ENCODE measurements at regions not wholly inside any gene's neighbourhood (a gene's known extent, or its start where the extent isn't known, plus 50 kb on each side); places are given as distances from the start of the nearest gene placed in this dataset.

GRCh38 chr18:2111456-2111855, 459.8 kb downstream of the METTL4 start:
- Mint-ChIP-seq H3K4me1 (ENCODE audit: low read depth) (no peaks in the 10 kb centered on the region), H3K27ac (no peak overlapping the region), H3K4me3 (no peak overlapping the region), H3K36me3 (ENCODE audit: low read depth) (no peaks in the 10 kb centered on the region), H3K9me3 (no peaks in the 10 kb centered on the region), H3K27me3 (peaks cover 35% of the 10 kb centered on the region)
- ChIA-PET CTCF (no interaction called here), POLR2A (no interaction called here)
- Histone ChIP-seq H3K4me3 (ENCODE audit: low read length) (no peak overlapping the region), H3K4me1 (ENCODE audit: insufficient read depth, low read length) (no peaks in the 10 kb centered on the region), H3K36me3 (ENCODE audit: insufficient read depth, low read length) (no peaks in the 10 kb centered on the region), H3K27ac (ENCODE audit: low read depth in 1 of 2, low read length in 2 of 2) (no peak overlapping the region), H3K9me3 (ENCODE audit: control insufficient read depth in 1 of 2, insufficient read depth in 1 of 2, low read length in 2 of 2) (no peaks in the 10 kb centered on the region), H3K27me3 (ENCODE audit: control insufficient read depth in 1 of 2, insufficient read depth in 2 of 2, low read length in 2 of 2) (peaks cover 0 to 12% of the 10 kb centered on the region in 2 experiments)
- DNase-seq (no peak), ATAC-seq (ENCODE audit: poor library complexity) (no peak)
- TF ChIP-seq CTCF (IDR thresholded peaks at IDR 0.05): no peak
- intact Hi-C loops (cut with DNase I, micrococcal nuclease): no loop called here

- H3K4me1 ChIP-seq (ENCODE audit: insufficient read depth, low read length): no peaks in the 10 kb centered on the region
- H3K9me3 ChIP-seq (ENCODE audit: control insufficient read depth in 1 of 2, insufficient read depth in 1 of 2, low read length in 2 of 2): no peaks in the 10 kb centered on the region
- TF ChIP-seq CTCF (IDR thresholded peaks at IDR 0.05): no peak
- ChIA-PET CTCF (no interaction called here), POLR2A (no interaction called here)
- peaks cover 35% of the 10 kb centered on the region for H3K27me3 Mint-ChIP-seq
- H3K36me3 Mint-ChIP-seq (ENCODE audit: low read depth): no peaks in the 10 kb centered on the region
- no peak overlapping the region for H3K27ac Mint-ChIP-seq
- DNase-seq (no peak), ATAC-seq (ENCODE audit: poor library complexity) (no peak)
- H3K36me3 ChIP-seq (ENCODE audit: insufficient read depth, low read length): no peaks in the 10 kb centered on the region
- no peaks in the 10 kb centered on the region for H3K9me3 Mint-ChIP-seq
- no peak overlapping the region for H3K4me3 ChIP-seq (ENCODE audit: low read length)
- H3K4me1 Mint-ChIP-seq (ENCODE audit: low read depth): no peaks in the 10 kb centered on the region
- no peak overlapping the region for H3K4me3 Mint-ChIP-seq
- peaks cover 0 to 12% of the 10 kb centered on the region in 2 experiments for H3K27me3 ChIP-seq (ENCODE audit: control insufficient read depth in 1 of 2, insufficient read depth in 2 of 2, low read length in 2 of 2)
- intact Hi-C loops (cut with DNase I, micrococcal nuclease): no loop called here
- no peak overlapping the region for H3K27ac ChIP-seq (ENCODE audit: low read depth in 1 of 2, low read length in 2 of 2)
These were observed 458.8 kb downstream of the METTL4 start for GRCh38 chr18:2112435-2113045.

GRCh38 chr18:2114289-2114688, 457.0 kb downstream of the METTL4 start:
- no peak for DNase-seq
- Histone ChIP-seq H3K36me3 (ENCODE audit: insufficient read depth, low read length) (no peaks in the 10 kb centered on the region), H3K4me1 (ENCODE audit: insufficient read depth, low read length) (no peaks in the 10 kb centered on the region), H3K27me3 (ENCODE audit: control insufficient read depth in 1 of 2, insufficient read depth in 2 of 2, low read length in 2 of 2) (peaks cover 0 to 12% of the 10 kb centered on the region in 2 experiments), H3K27ac (ENCODE audit: low read depth in 1 of 2, low read length in 2 of 2) (no peak overlapping the region), H3K9me3 (ENCODE audit: control insufficient read depth in 1 of 2, insufficient read depth in 1 of 2, low read length in 2 of 2) (no peaks in the 10 kb centered on the region), H3K4me3 (ENCODE audit: low read length) (no peak overlapping the region)
- Mint-ChIP-seq H3K27me3 (peaks cover 35% of the 10 kb centered on the region), H3K9me3 (no peaks in the 10 kb centered on the region), H3K36me3 (ENCODE audit: low read depth) (no peaks in the 10 kb centered on the region), H3K4me1 (ENCODE audit: low read depth) (no peaks in the 10 kb centered on the region), H3K27ac (no peak overlapping the region), H3K4me3 (no peak overlapping the region)
- POLR2A ChIA-PET: no interaction called here
- no peak for TF ChIP-seq CTCF (IDR thresholded peaks at IDR 0.05)
- no peak for ATAC-seq (ENCODE audit: poor library complexity)
- intact Hi-C loops (cut with DNase I, micrococcal nuclease): no loop called here
- CTCF ChIA-PET: no interaction called here
